ENCODE measurements at regions not wholly inside any gene's neighbourhood (a gene's known extent, or its start where the extent isn't known, plus 50 kb on each side); places are given as distances from the start of the nearest gene placed in this dataset.

GRCh38 chr2:71788186-71788525, 334.8 kb downstream of the DYSF start:
- Histone ChIP-seq H3K79me2 (ENCODE audit: insufficient read depth, low read length) (no peaks in the 10 kb centered on the region), H3K9me2 (replicated peaks; ENCODE audit: insufficient read depth, low read length) (no peaks in the 10 kb centered on the region), H3K4me2 (ENCODE audit: low read depth, low read length, poor library complexity, severe bottlenecking) (no peak overlapping the region), H3K27me3 (ENCODE audit: low read length) (no peaks in the 10 kb centered on the region), H3K36me3 (ENCODE audit: low read length) (no peaks in the 10 kb centered on the region), H3K9ac (ENCODE audit: low read length) (no peak overlapping the region), H3K4me3 (ENCODE audit: insufficient read depth, low read length, poor library complexity, severe bottlenecking) (no peak overlapping the region), H2AFZ (ENCODE audit: low read depth, low read length, severe bottlenecking) (no peak overlapping the region), H3K27ac (ENCODE audit: low read depth, low read length) (no peak overlapping the region), H4K20me1 (ENCODE audit: low read depth, low read length) (no peaks in the 10 kb centered on the region), H3K9me3 (ENCODE audit: insufficient read depth, low read length) (no peaks in the 10 kb centered on the region), H3F3A (ENCODE audit: insufficient read depth) (no peaks in the 10 kb centered on the region)
- TF ChIP-seq CTCF (IDR thresholded peaks at IDR 0.05; ENCODE audit: insufficient read depth, low read length, poor library complexity, severe bottlenecking), result no peak
- TF ChIP-seq EZH2phosphoT487 (conservative IDR thresholded peaks at IDR 0.05; ENCODE audit: low read length), result no peak

- Histone ChIP-seq H3K27me3 (ENCODE audit: low read length) (no peaks in the 10 kb centered on the region), H3F3A (ENCODE audit: insufficient read depth) (no peaks in the 10 kb centered on the region), H2AFZ (ENCODE audit: low read depth, low read length, severe bottlenecking) (no peak overlapping the region), H4K20me1 (ENCODE audit: low read depth, low read length) (no peaks in the 10 kb centered on the region), H3K4me3 (ENCODE audit: insufficient read depth, low read length, poor library complexity, severe bottlenecking) (no peak overlapping the region), H3K27ac (ENCODE audit: low read depth, low read length) (no peak overlapping the region), H3K36me3 (ENCODE audit: low read length) (no peaks in the 10 kb centered on the region), H3K9ac (ENCODE audit: low read length) (no peak overlapping the region), H3K9me2 (replicated peaks; ENCODE audit: insufficient read depth, low read length) (no peaks in the 10 kb centered on the region), H3K9me3 (ENCODE audit: insufficient read depth, low read length) (no peaks in the 10 kb centered on the region), H3K79me2 (ENCODE audit: insufficient read depth, low read length) (no peaks in the 10 kb centered on the region), H3K4me2 (ENCODE audit: low read depth, low read length, poor library complexity, severe bottlenecking) (no peak overlapping the region)
- TF ChIP-seq EZH2phosphoT487 (conservative IDR thresholded peaks at IDR 0.05; ENCODE audit: low read length) (no peak), CTCF (IDR thresholded peaks at IDR 0.05; ENCODE audit: insufficient read depth, low read length, poor library complexity, severe bottlenecking) (no peak)
Observed at GRCh38 chr2:71787476-71788185, 334.3 kb downstream of the DYSF start.

- Histone ChIP-seq H3K9me2 (replicated peaks; ENCODE audit: insufficient read depth, low read length) (no peaks in the 10 kb centered on the region), H3K79me2 (ENCODE audit: insufficient read depth, low read length) (no peaks in the 10 kb centered on the region), H3K9ac (ENCODE audit: low read length) (no peak overlapping the region), H3K27me3 (ENCODE audit: low read length) (no peaks in the 10 kb centered on the region), H3K27ac (ENCODE audit: low read depth, low read length) (no peak overlapping the region), H3K4me3 (ENCODE audit: insufficient read depth, low read length, poor library complexity, severe bottlenecking) (no peak overlapping the region), H4K20me1 (ENCODE audit: low read depth, low read length) (no peaks in the 10 kb centered on the region), H3K4me2 (ENCODE audit: low read depth, low read length, poor library complexity, severe bottlenecking) (no peak overlapping the region), H3K36me3 (ENCODE audit: low read length) (no peaks in the 10 kb centered on the region), H3K9me3 (ENCODE audit: insufficient read depth, low read length) (no peaks in the 10 kb centered on the region), H2AFZ (ENCODE audit: low read depth, low read length, severe bottlenecking) (no peak overlapping the region), H3F3A (ENCODE audit: insufficient read depth) (no peaks in the 10 kb centered on the region)
- TF ChIP-seq CTCF (IDR thresholded peaks at IDR 0.05; ENCODE audit: insufficient read depth, low read length, poor library complexity, severe bottlenecking) (no peak), EZH2phosphoT487 (conservative IDR thresholded peaks at IDR 0.05; ENCODE audit: low read length) (no peak)
Observed at GRCh38 chr2:71787108-71787415, 333.7 kb downstream of the DYSF start.
